IPS-18c (cell line): ENCODE measurements at regions not wholly inside any gene's neighbourhood (a gene's known extent, or its start where the extent isn't known, plus 50 kb on each side); places are given as distances from the start of the nearest gene placed in this dataset.

Source experiments
- H3K4me3 ChIP-seq: 2 replicates; pipeline ENCODE4 v1.7.0; 2013; ENCODE audit warnings: low read depth, mild to moderate bottlenecking, low read length, moderate library complexity; ENCODE audit not compliant: insufficient read depth
- H3K9me3 ChIP-seq: one replicate; pipeline ENCODE4 v1.6.1; 2013; ENCODE audit warnings: mild to moderate bottlenecking, low read length, moderate library complexity; ENCODE audit not compliant: control insufficient read depth, insufficient read depth

DNA sequence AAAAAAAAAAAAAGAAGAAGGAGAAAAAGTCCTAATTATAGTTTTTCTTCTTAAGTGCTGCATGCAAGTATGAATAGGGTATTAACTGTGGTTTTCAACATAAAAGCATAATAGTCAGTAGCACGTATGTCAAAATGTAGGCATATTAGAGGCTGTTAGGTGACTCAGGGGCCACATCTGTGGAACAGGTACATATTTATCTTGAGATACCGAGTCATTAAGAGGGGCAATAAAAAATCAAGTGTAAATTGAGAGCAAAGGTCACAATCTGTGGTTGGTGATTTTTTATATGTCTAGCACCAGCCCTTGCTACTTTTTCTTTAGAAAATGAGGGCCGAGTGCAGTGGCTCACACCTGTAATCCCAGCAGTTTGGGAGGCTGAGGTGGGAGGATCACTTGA, 1113.8 kb upstream of the RBFOX1 start:
- Histone ChIP-seq H3K4me3 (no peak overlapping the region), H3K9me3 (no peaks in the 10 kb centered on the region)

DNA sequence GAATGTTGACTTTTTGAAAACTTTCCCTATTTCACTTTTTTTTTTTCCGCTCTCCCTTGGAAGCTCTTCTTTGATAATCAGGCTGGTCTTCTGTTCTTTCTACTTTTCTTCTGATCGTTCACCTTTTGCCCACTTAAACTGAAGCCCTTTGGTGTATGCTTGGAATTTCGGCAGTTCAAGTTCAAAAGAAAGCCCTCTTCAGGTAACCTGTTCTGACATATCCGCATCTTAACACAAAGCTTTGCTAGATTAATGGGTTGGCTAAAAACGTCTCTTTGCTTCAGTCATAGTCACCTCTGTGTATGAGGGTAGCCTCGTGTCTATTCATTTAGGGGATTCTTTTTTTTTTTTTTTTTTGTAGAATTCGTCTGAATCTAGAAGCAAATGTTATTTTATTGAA, 1115.8 kb upstream of the RBFOX1 start:
- no peak overlapping the region for H3K4me3 ChIP-seq
- H3K9me3 ChIP-seq = no peaks in the 10 kb centered on the region

DNA sequence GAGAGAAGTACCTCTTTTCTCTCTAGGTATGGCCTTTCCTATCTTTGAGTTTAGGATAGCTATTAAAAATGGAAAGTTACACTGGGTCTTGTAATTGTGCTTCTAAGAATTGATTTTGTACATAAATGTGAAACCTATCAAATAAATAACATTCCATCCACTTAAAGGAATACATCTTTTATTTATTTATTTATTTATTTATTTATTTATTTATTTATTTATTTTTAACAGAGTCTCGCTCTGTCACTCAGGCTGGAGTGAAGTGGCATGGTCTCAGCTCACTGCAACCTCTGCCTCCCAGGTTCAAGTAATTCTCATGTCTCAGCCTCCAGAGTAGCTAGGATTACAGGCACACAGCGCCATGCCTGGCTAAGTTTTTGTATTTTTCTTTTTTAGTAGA, 1114.0 kb upstream of the EEF2KMT start:
- Histone ChIP-seq H3K4me3 (no peak overlapping the region), H3K9me3 (no peaks in the 10 kb centered on the region)

DNA sequence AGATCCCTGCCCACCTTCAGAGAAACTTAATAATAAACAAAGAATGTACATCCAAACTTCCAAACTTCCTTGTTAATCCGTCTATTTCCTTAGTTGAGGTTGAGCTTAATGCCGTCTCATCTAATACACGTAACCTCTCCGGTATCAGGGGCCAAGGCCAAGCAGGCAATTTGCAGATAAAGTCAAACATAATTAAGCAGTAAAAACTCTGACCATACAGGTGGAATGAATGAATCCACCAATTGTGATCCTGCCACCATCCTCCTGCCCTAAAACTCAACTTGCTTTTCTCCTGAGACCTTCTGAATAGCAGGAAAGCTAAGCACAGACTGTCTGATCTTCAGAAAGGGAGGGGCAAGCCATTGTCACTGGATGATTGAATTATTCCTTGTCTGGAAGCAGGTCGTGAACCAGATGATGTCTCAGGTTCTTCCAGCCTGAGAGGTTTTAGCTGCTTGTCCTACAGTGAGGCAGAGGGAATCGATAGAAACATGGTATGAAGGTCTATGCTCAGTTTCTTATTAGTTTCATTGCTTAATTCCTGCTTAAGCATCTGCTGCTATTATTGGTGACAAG, 1111.8 kb upstream of the EEF2KMT start:
- no peaks in the 10 kb centered on the region for H3K9me3 ChIP-seq
- no peak overlapping the region for H3K4me3 ChIP-seq

DNA sequence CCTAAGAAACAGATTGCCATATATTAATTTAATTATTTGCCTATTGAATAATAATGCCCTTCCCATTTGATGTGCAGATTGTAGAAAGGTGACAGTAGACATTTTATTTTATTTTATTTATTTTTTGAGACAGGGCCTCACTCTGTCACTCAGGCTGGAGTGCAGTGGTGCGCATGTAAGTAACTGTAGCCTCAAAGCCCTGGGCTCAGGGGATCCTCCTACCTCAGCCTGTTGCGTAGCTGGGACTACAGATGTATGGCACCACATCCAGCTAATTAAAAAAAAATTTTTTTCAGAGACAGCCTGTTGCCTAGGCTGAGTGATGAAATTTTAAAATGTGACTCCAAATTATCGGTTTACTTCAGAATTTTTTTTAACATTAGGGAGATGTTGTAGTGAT, 1110.0 kb upstream of the EEF2KMT start:
- no peaks in the 10 kb centered on the region for H3K9me3 ChIP-seq

DNA sequence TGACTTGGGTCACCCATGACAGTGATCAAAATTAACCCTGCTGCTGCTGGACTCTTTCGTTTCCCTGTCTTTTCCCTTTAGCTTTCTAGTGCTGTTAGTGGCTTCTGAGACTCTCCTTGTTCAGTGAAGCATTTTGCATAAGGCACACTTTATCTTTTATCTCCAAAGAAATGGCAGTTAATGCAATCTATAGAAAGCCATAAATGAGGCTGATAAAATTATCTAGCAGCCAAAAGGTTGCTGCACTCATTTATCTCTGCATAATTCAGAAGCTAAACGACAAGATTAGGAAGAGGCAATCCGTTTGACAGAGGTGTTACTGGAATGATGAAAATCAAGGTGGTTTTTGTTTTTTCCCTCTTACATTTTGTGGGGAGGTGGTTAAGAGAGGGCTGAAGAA, 1109.5 kb upstream of the EEF2KMT start:
- H3K4me3 ChIP-seq = no peak overlapping the region
- no peaks in the 10 kb centered on the region for H3K9me3 ChIP-seq

More for the DNA sequence above, 1110.0 kb upstream of the EEF2KMT start:
- no peak overlapping the region for H3K4me3 ChIP-seq

DNA sequence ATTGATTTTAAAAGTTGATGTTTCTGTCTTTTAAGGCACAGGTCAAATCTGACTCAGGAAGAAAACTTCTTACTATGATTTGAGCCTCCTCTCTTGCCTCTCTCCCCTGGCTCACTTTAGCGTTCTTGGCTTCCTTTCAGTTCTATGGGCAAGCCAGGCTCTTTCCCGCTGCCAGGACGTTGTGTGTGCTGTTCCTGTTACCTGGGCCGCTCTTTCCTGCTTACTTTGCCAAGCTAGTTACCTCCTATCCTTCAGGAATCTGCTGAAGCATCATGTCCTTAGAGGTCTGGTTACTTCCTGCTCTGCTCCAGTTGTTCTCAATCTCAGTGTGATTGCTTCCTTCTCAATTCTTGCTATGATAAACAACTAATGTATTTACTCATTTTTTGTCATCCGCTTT, 1108.5 kb upstream of the EEF2KMT start:
- Histone ChIP-seq H3K9me3 (no peaks in the 10 kb centered on the region), H3K4me3 (no peak overlapping the region)

DNA sequence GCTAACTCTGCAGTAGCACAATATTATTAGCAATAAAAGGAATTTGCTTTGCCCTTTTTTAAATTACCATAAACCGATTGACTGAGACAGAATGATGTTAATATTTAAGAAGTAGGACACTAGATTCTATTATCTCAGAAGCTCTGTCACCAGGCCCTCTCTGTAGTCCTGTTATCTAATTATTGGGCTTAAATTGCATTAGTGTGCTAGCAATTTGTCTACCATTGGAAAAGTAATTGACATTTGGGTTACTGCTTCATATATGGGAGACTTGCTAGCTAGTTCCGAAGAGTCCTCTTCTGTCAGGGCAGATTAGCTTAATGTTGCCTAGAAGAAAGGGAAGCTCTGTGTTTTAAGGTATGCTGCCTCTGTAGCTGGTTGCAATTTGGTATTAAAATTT, 1107.3 kb upstream of the EEF2KMT start:
- Histone ChIP-seq H3K4me3 (no peak overlapping the region), H3K9me3 (no peaks in the 10 kb centered on the region)

DNA sequence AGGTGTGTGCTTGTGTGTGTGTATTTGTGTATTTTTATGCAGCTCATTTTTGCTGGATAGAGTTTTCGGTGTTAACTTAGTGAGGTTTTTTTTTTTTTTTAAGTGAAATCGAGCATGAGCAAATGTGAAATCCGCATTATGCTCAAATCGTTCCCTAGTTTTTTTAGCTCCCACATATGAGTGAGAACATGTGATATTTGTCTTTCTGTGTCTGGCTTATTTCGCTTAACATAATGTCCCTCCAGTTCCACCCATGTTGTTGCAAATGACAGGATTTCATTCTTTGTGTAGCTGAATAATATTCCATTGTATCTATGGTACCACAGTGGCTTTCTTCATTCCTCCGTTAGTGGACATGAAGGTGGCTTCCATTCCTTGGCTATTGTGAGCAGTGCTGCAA, 1103.3 kb upstream of the EEF2KMT start:
- no peak overlapping the region for H3K4me3 ChIP-seq
- no peaks in the 10 kb centered on the region for H3K9me3 ChIP-seq

DNA sequence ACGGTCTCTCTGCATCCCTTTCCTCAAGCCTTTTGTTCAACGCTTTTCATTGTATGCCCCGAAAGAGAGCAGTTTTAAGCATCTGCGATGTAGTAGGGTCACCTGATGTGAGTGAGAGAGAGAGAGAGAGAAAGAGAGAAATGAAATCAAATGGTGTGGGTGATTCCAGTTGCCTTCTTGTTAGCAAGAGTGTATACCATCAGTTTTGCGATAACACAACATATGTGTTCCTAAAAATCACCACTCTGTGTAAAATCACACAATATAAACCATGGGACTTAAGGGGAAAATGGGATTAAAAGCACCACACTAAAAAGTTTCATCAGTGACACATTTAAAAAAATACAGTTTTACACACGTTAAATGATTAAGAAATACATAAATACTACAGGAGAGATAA, 1102.7 kb upstream of the EEF2KMT start:
- Histone ChIP-seq H3K9me3 (no peaks in the 10 kb centered on the region), H3K4me3 (no peak overlapping the region)

DNA sequence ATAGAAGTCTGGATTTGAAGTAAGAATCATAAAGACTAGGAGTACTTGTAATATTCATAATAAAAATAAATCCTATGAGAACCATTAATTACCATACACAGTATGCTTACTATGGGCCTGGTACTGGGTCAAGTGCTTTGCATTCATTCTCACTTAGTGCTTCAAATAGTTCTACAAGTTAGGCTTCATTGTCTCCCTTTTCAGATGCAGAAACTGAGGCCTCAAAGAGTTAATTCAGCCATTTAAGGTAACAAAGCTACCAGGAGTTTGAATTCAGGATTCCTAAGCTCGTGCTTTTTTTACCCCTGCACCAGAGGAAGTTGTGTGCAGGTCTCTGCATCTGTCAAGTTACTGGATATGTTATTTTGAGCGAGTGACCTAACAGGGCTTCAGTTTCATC, 1098.4 kb upstream of the EEF2KMT start:
- H3K9me3 ChIP-seq = no peaks in the 10 kb centered on the region

DNA sequence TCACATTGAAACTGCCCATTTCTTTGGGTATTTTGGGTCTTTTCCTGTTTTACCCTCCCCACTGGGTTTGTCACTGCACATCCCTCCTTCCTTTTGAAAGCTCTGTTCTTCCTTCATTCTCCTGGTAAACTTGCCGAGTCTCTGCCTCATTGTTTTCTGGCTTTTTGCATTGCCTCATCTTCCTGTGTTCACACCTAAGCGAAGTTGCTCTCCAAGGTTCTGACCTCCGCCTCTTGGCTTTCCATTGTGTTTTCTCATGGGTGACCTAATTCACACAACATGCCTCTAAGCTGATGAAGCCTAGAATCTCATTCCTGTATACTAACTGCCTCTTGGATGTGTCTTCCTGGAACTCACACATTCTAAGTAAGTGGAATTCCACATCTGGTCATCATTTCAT, 1096.1 kb upstream of the EEF2KMT start:
- Histone ChIP-seq H3K4me3 (no peak overlapping the region), H3K9me3 (no peaks in the 10 kb centered on the region)

More for the DNA sequence above, 1098.4 kb upstream of the EEF2KMT start:
- H3K4me3 ChIP-seq = no peak overlapping the region

DNA sequence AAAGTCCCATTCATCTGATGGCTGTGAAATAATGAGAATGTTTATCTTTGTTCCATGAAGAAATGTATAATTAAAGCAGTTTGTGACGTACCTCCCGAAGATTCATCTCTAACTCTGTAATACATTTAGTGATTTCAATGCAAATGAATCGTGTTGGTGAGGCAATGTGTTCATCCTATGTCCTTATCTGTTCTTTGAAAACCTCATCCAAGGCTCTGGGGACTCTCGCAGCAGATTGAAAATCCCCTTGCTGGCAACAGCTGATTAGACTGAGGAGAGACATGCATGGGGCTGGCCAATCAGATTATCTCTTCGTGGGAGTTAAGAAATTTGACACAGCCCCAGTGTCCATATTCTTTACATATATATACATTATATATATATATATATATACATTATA, 1095.4 kb upstream of the EEF2KMT start:
- H3K4me3 ChIP-seq = no peak overlapping the region

DNA sequence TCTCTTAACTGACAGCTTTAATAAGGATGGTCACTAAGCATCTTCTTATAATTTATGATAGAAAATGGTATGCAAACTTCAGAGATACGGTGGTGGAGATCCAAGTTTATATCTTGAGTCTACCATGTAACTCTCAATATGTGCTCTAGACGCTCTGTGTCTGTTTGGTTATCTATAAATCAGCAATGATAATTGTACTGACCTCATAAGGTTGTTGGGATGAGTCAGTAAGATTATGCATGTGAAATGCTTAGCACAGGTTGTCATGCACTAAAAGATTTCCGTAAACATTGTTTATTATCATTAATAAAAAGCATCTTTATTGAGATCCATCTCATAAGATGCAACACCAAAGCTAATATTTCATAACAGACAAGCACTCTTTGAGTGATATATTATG, 1094.9 kb upstream of the EEF2KMT start:
- Histone ChIP-seq H3K4me3 (no peak overlapping the region), H3K9me3 (no peaks in the 10 kb centered on the region)

More for the DNA sequence above, 1095.4 kb upstream of the EEF2KMT start:
- H3K9me3 ChIP-seq = no peaks in the 10 kb centered on the region

DNA sequence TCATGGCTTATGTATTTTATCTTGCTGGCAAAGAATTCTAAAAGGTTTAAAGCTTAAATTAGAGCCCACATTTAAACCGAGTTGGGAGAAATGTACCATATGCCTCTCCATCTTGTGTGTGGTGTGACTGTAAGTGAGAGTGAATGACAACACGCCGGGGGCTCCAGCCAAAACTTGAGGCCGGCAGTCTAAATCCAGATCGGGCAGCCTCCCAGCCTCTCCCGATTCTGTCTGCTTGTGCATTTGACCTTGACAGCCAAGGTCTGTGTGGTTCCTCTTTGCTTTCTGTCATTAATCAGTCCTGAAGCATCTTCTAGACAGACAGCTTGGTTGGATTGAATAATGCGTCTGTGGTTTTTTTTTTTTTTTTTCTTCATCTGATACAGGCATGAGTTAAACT, 1093.2 kb upstream of the EEF2KMT start:
- Histone ChIP-seq H3K4me3 (no peak overlapping the region), H3K9me3 (no peaks in the 10 kb centered on the region)

DNA sequence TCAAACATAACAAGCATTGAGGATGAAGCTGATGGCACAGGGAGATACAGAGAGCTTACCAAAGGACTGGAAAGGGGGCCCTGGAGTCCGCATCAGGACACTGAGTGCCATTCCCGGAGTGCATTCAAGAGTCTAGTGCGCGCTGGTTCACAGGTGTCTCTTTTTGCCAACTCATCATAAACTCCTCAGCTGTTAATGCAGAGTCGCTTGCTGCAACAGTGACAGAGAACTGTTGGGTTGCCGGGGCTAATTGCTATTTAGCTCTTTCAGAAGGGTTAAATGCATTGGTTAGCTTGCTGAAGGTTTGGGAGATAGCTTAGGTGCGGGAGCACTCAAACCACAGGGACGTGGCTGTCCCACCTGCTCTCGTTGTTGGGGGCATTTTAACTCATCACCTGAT, 1091.6 kb upstream of the EEF2KMT start:
- no peak overlapping the region for H3K4me3 ChIP-seq
- no peaks in the 10 kb centered on the region for H3K9me3 ChIP-seq

DNA sequence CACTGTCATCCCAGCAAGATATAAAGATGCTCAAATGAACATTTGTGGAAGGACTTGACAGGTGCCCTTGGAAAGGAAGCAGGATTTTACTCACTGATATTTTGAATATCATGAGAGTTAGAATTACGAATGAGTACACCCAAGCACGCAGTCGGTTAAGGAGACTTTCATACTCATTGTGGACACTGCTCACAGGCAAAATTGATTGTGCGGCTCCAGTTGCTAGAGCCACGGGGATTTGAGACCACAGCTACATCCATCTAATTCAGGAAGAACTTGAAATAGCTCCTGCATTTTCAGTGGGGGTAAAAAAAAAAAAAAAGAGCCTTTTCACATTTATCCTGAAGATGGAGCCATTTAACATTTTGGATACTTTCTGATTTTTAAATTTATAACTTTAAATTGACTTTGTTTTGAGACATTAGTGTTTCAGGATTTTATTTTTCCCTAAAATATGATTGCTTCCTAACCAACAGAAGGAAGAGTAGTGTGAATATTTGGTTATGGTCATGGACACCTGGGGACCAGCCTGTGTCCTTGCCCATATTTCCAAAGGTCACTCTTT, 1080.1 kb upstream of the EEF2KMT start:
- Histone ChIP-seq H3K4me3 (no peak overlapping the region), H3K9me3 (no peaks in the 10 kb centered on the region)

DNA sequence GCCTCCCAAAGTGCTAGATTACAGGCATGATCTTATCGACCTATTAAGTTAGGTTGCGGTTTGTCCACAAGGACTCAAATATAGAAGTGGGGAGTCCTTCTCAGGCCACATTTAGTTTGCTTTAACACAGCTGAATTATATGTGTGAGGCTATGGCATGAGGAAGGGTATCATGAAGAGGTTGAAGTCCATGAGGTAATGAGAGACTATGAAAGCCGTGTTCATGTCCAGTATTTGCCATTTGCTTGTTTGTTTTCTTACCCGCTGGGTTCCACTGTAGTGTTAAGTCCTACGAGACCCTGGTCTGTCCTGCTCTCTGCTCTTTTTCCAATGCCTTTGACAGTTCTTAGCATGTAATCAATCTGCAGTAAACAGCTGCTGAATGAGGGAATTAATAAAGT, 1072.4 kb upstream of the EEF2KMT start:
- H3K9me3 ChIP-seq = no peaks in the 10 kb centered on the region
- H3K4me3 ChIP-seq = no peak overlapping the region

DNA sequence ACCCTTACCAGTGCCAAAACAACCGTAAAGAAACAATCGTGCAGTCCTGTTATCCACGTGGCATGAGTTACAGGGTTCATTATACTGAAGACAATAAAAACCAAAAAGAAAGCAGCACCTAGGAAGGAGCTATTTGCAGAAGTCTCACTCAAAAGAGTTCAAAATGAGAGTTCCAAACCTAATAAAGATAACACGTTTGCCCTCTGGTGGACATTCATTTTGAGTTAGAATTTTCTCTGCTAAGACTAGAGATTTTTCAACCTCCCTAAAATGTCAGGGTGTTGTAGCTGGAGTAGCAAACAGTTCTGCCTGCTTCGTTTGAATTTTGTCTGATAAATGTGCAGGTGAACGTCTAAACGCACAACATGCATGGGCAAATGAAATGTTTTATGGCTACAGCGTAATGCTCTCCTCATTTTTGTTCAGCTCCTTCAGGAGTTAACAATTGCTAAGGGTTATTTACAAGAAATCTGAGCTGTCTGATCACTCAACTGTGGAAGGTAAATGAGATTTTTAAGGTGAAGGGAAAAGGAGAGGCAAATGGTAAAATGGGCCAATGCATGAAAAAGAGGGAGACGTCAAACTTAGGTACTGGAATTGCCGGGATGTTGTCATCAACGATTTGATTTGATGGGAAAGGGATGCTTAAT, 1067.9 kb upstream of the EEF2KMT start:
- Histone ChIP-seq H3K9me3 (no peaks in the 10 kb centered on the region), H3K4me3 (no peak overlapping the region)
